ENCODE measurements at regions not wholly inside any gene's neighbourhood (a gene's known extent, or its start where the extent isn't known, plus 50 kb on each side); places are given as distances from the start of the nearest gene placed in this dataset.
"Not testable (repeated sequence)": the region's sequence is repeated elsewhere in the genome, so short reads cannot be mapped to it uniquely, and the experiment has no call there.

- H3K9me3 ChIP-seq (ENCODE audit: control insufficient read depth, insufficient read depth, low read length): peaks cover 3% of the 10 kb centered on the region; the same call in 1 of the 2 replicates
- CTCF ChIA-PET: no interaction called here
- no peak overlapping the region for H3K27ac ChIP-seq (ENCODE audit: low read depth, low read length)
- H3K4me3 ChIP-seq (ENCODE audit: low read depth, low read length): no peak overlapping the region
- POLR2A ChIA-PET: no interaction called here
- TF ChIP-seq CTCF (IDR thresholded peaks at IDR 0.05; ENCODE audit: low read depth, low read length): no peak
- no peak for DNase-seq (ENCODE audit: low read depth, low spot score)
- H3K27me3 ChIP-seq (ENCODE audit: control insufficient read depth, insufficient read depth, low read length): no peaks in the 10 kb centered on the region
Observed at GRCh38 chr3:181596126-181596525, 115.6 kb upstream of the SOX2 start.

- H3K9me3 ChIP-seq (ENCODE audit: control insufficient read depth, insufficient read depth, low read length); POLR2A ChIA-PET; CTCF ChIA-PET; DNase-seq (ENCODE audit: low read depth, low spot score); H3K27me3 ChIP-seq (ENCODE audit: control insufficient read depth, insufficient read depth, low read length); H3K4me3 ChIP-seq (ENCODE audit: low read depth, low read length); H3K27ac ChIP-seq (ENCODE audit: low read depth, low read length): not testable (repeated sequence)
Observed at GRCh38 chr3:181590939-181591338, 120.8 kb upstream of the SOX2 start.

- H3K4me3 ChIP-seq (ENCODE audit: low read depth, low read length): no peak overlapping the region
- ChIA-PET CTCF (no interaction called here), POLR2A (no interaction called here)
- H3K27ac ChIP-seq (ENCODE audit: low read depth, low read length): no peak overlapping the region
- H3K27me3 ChIP-seq (ENCODE audit: control insufficient read depth, insufficient read depth, low read length): no peaks in the 10 kb centered on the region
- H3K9me3 ChIP-seq (ENCODE audit: control insufficient read depth, insufficient read depth, low read length): no peaks in the 10 kb centered on the region; the same call in 1 of the 2 replicates
- no peak for TF ChIP-seq CTCF (IDR thresholded peaks at IDR 0.05; ENCODE audit: low read depth, low read length)
- no peak for DNase-seq (ENCODE audit: low read depth, low spot score)
Observed at GRCh38 chr3:181582619-181583018, 129.1 kb upstream of the SOX2 start.

GRCh38 chr3:181581656-181582055, 130.1 kb upstream of the SOX2 start:
- Histone ChIP-seq H3K27ac (ENCODE audit: low read depth, low read length) (no peak overlapping the region), H3K9me3 (ENCODE audit: control insufficient read depth, insufficient read depth, low read length) (no peaks in the 10 kb centered on the region; the same call in 1 of the 2 replicates), H3K4me3 (ENCODE audit: low read depth, low read length) (no peak overlapping the region), H3K27me3 (ENCODE audit: control insufficient read depth, insufficient read depth, low read length) (no peaks in the 10 kb centered on the region)
- DNase-seq (ENCODE audit: low read depth, low spot score): no peak
- CTCF ChIA-PET: no interaction called here
- POLR2A ChIA-PET: no interaction called here
- TF ChIP-seq CTCF (IDR thresholded peaks at IDR 0.05; ENCODE audit: low read depth, low read length): no peak

- Histone ChIP-seq H3K27ac (ENCODE audit: low read depth, low read length) (no peak overlapping the region), H3K4me3 (ENCODE audit: low read depth, low read length) (no peak overlapping the region), H3K27me3 (ENCODE audit: control insufficient read depth, insufficient read depth, low read length) (no peaks in the 10 kb centered on the region), H3K9me3 (ENCODE audit: control insufficient read depth, insufficient read depth, low read length) (no peaks in the 10 kb centered on the region; the same call in 1 of the 2 replicates)
- ChIA-PET POLR2A (no interaction called here), CTCF (no interaction called here)
- DNase-seq (ENCODE audit: low read depth, low spot score): no peak
- no peak for TF ChIP-seq CTCF (IDR thresholded peaks at IDR 0.05; ENCODE audit: low read depth, low read length)
Observed at GRCh38 chr3:181578743-181579142, 133.0 kb upstream of the SOX2 start.

GRCh38 chr3:181572432-181572831, 139.3 kb upstream of the SOX2 start:
- CTCF ChIA-PET: no interaction called here
- H3K4me3 ChIP-seq (ENCODE audit: low read depth, low read length): no peak overlapping the region
- H3K27ac ChIP-seq (ENCODE audit: low read depth, low read length): no peak overlapping the region
- no peaks in the 10 kb centered on the region for H3K9me3 ChIP-seq (ENCODE audit: control insufficient read depth, insufficient read depth, low read length)
- POLR2A ChIA-PET: no interaction called here
- H3K27me3 ChIP-seq (ENCODE audit: control insufficient read depth, insufficient read depth, low read length): no peaks in the 10 kb centered on the region
- DNase-seq (ENCODE audit: low read depth, low spot score): no peak
- no peak for TF ChIP-seq CTCF (IDR thresholded peaks at IDR 0.05; ENCODE audit: low read depth, low read length)

All from AG04450 (cell line).